GM19438 (cell line): ENCODE measurements at regions not wholly inside any gene's neighbourhood (a gene's known extent, or its start where the extent isn't known, plus 50 kb on each side); places are given as distances from the start of the nearest gene placed in this dataset.
"Not testable (repeated sequence)": the region's sequence is repeated elsewhere in the genome, so short reads cannot be mapped to it uniquely, and the experiment has no call there.

Experiments used
- ATAC-seq: cut with Tn5 transposase; IDR thresholded peaks from one replicate; pipeline ENCODE4 v1.9.1; 2021; ENCODE audit warnings: low read depth; ENCODE audit not compliant: unreplicated experiment

GRCh38 chr5:117615226-117615625 lies 1040.6 kb upstream of the SEMA6A start:
- ATAC-seq, result no peak

GRCh38 chr5:117614408-117614807 lies 1039.8 kb upstream of the SEMA6A start:
- ATAC-seq, result no peak

GRCh38 chr5:117604845-117605244 lies 1030.2 kb upstream of the SEMA6A start:
- no peak for ATAC-seq

- not testable (repeated sequence) for ATAC-seq
Measured at GRCh38 chr5:117599811-117600210, 1025.2 kb upstream of the SEMA6A start.

- ATAC-seq, result no peak
Measured at GRCh38 chr5:117594166-117594565, 1019.5 kb upstream of the SEMA6A start.

GRCh38 chr5:117590944-117591343 lies 1016.3 kb upstream of the SEMA6A start:
- ATAC-seq, result no peak

GRCh38 chr5:117588611-117589010 lies 1014.0 kb upstream of the SEMA6A start:
- ATAC-seq, result no peak

- ATAC-seq, result no peak
Measured at GRCh38 chr5:117587111-117587510, 1012.5 kb upstream of the SEMA6A start.

GRCh38 chr5:117568622-117569021 lies 994.0 kb upstream of the SEMA6A start:
- no peak for ATAC-seq

- ATAC-seq, result no peak
Measured at GRCh38 chr5:117568126-117568525, 993.5 kb upstream of the SEMA6A start.

GRCh38 chr5:117562647-117563046 lies 988.0 kb upstream of the SEMA6A start:
- no peak for ATAC-seq

GRCh38 chr5:117561531-117561930 lies 986.9 kb upstream of the SEMA6A start:
- ATAC-seq, result no peak

GRCh38 chr5:117559005-117559844 lies 984.6 kb upstream of the SEMA6A start:
- no peak for ATAC-seq

GRCh38 chr5:117551236-117551635 lies 976.6 kb upstream of the SEMA6A start:
- no peak for ATAC-seq

GRCh38 chr5:117547192-117547591 lies 972.6 kb upstream of the SEMA6A start:
- ATAC-seq, result no peak

GRCh38 chr5:117539692-117540091 lies 965.1 kb upstream of the SEMA6A start:
- no peak for ATAC-seq

GRCh38 chr5:117533792-117534191 lies 959.2 kb upstream of the SEMA6A start:
- ATAC-seq, result no peak

GRCh38 chr5:117533051-117533670 lies 958.5 kb upstream of the SEMA6A start:
- ATAC-seq, result not testable (repeated sequence)

GRCh38 chr5:117519957-117520500 lies 945.4 kb upstream of the SEMA6A start:
- no peak for ATAC-seq

- ATAC-seq, result no peak
Measured at GRCh38 chr5:117504305-117504704, 929.7 kb upstream of the SEMA6A start.

- ATAC-seq, result no peak
Measured at GRCh38 chr5:117497601-117498000, 923.0 kb upstream of the SEMA6A start.

- no peak for ATAC-seq
Measured at GRCh38 chr5:117496801-117497200, 922.2 kb upstream of the SEMA6A start.
